Ascending aorta (tissue), 2 donors: ENCODE measurements at regions not wholly inside any gene's neighbourhood (a gene's known extent, or its start where the extent isn't known, plus 50 kb on each side); places are given as distances from the start of the nearest gene placed in this dataset.

Experiments used
- DNase-seq, 2 donors: peaks; one replicate each; pipeline ENCODE4 v3.0.0-alpha.2; 2019; ENCODE audit warnings: low spot score in 2 of 2
- H3K27ac ChIP-seq, 2 donors: fragments of 200-600 bp; sonication (generic); one replicate each; pipeline ENCODE4 v1.5.1; 2016 to 2017; ENCODE audit warnings: mild to moderate bottlenecking in 1 of 2
- H3K27me3 ChIP-seq: fragments of 200-600 bp; sonication (generic); one replicate; pipeline ENCODE4 v1.5.1; 2017
- H3K36me3 ChIP-seq, 2 donors: fragments of 200-600 bp; sonication (generic); one replicate each; pipeline ENCODE4 v1.5.1; 2016
- H3K4me1 ChIP-seq, 2 donors: fragments of 200-600 bp; sonication (generic); one replicate each; pipeline ENCODE4 v1.5.1; 2016 to 2017; ENCODE audit warnings: mild to moderate bottlenecking in 1 of 2
- H3K4me3 ChIP-seq, 2 donors: fragments of 200-600 bp; sonication (generic); one replicate each; pipeline ENCODE4 v1.5.1; 2016 to 2017; ENCODE audit warnings: mild to moderate bottlenecking in 1 of 2
- H3K9me3 ChIP-seq, 2 donors: fragments of 200-600 bp; sonication (generic); one replicate each; pipeline ENCODE4 v1.5.1; 2016
- CTCF ChIP-seq, 3 experiments: fragments of 200-600 bp in 2 of 3; fragments of 450-650 bp in 1 of 3; sonication (generic) in 2 of 3; IDR thresholded peaks; one replicate each; pipeline ENCODE4 v1.5.1; 2016 to 2019; ENCODE audit warnings: antibody characterized with exemption in 3 of 3, mild to moderate bottlenecking in 1 of 3, moderate library complexity in 1 of 3
- intact Hi-C: fragments of 100-400 bp; cut with DNase I; formaldehyde crosslinking; loops from one replicate; pipeline ENCODE4 v1.15.1; 2023

- intact Hi-C loops: no loop called here
- no peaks in the 10 kb centered on the region for H3K4me1 ChIP-seq
- no peak overlapping the region for H3K27ac ChIP-seq
- H3K4me3 ChIP-seq: no peak overlapping the region
- DNase-seq: no peak
- TF ChIP-seq CTCF (IDR thresholded peaks at IDR 0.05): no peak
- H3K36me3 ChIP-seq: no peaks in the 10 kb centered on the region
- no peaks in the 10 kb centered on the region for H3K27me3 ChIP-seq
- no peaks in the 10 kb centered on the region for H3K9me3 ChIP-seq
Observed at GRCh38 chr9:90988318-90988717, 186.7 kb downstream of the SYK start.

GRCh38 chr9:90991953-90992352 is 190.3 kb downstream of the SYK start:
- Histone ChIP-seq H3K4me1 (no peaks in the 10 kb centered on the region), H3K4me3 (no peak overlapping the region), H3K27ac (no peak overlapping the region), H3K36me3 (no peaks in the 10 kb centered on the region), H3K9me3 (no peaks in the 10 kb centered on the region), H3K27me3 (no peaks in the 10 kb centered on the region)
- intact Hi-C loops: no loop called here
- TF ChIP-seq CTCF (IDR thresholded peaks at IDR 0.05): no peak
- DNase-seq: no peak

- Histone ChIP-seq H3K4me1 (no peaks in the 10 kb centered on the region), H3K27me3 (no peaks in the 10 kb centered on the region), H3K36me3 (no peaks in the 10 kb centered on the region), H3K27ac (no peak overlapping the region), H3K9me3 (no peaks in the 10 kb centered on the region), H3K4me3 (no peak overlapping the region)
- TF ChIP-seq CTCF (IDR thresholded peaks at IDR 0.05): no peak
- DNase-seq: no peak
- intact Hi-C loops: no loop called here
Observed at GRCh38 chr9:90995516-90995915, 193.9 kb downstream of the SYK start.

GRCh38 chr9:90996154-90997065 is 194.8 kb downstream of the SYK start:
- no peaks in the 10 kb centered on the region for H3K9me3 ChIP-seq
- H3K4me3 ChIP-seq: no peak overlapping the region
- no peaks in the 10 kb centered on the region for H3K27me3 ChIP-seq
- no peaks in the 10 kb centered on the region for H3K4me1 ChIP-seq
- no peak for DNase-seq
- intact Hi-C loops: no loop called here
- no peak for TF ChIP-seq CTCF (IDR thresholded peaks at IDR 0.05)
- no peak overlapping the region for H3K27ac ChIP-seq
- no peaks in the 10 kb centered on the region for H3K36me3 ChIP-seq

- intact Hi-C loops: no loop called here
- Histone ChIP-seq H3K27me3 (no peaks in the 10 kb centered on the region), H3K9me3 (no peaks in the 10 kb centered on the region), H3K27ac (no peak overlapping the region), H3K36me3 (no peaks in the 10 kb centered on the region), H3K4me3 (no peak overlapping the region), H3K4me1 (no peaks in the 10 kb centered on the region)
- TF ChIP-seq CTCF (IDR thresholded peaks at IDR 0.05): no peak
- no peak for DNase-seq
Observed at GRCh38 chr9:90998573-90998972, 197.0 kb downstream of the SYK start.
